ENCODE measurements at regions not wholly inside any gene's neighbourhood (a gene's known extent, or its start where the extent isn't known, plus 50 kb on each side); places are given as distances from the start of the nearest gene placed in this dataset.

DNA sequence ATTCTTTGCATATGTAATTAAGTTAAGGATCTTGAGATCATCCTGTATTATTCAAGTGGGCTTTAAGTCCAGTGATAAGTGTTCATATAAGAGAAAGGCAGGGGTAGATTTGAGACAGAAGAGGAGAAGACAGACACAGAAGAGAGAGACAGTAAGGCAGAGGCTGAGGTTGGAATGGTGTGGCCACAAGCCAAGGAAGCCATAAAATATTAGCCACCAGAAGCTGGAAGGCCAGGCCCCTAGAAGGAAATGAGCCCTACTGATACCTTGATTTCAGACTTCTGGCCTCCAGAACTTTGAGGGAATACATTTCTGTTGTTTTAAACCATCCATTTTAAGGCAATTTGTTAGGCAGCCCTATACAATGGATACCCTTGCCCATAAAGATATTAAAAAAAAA, 66.9 kb upstream of the DLX2 start:
- no peak for DNase-seq (ENCODE audit: low read depth in 2 of 2)
- TF ChIP-seq, protein P1, sequence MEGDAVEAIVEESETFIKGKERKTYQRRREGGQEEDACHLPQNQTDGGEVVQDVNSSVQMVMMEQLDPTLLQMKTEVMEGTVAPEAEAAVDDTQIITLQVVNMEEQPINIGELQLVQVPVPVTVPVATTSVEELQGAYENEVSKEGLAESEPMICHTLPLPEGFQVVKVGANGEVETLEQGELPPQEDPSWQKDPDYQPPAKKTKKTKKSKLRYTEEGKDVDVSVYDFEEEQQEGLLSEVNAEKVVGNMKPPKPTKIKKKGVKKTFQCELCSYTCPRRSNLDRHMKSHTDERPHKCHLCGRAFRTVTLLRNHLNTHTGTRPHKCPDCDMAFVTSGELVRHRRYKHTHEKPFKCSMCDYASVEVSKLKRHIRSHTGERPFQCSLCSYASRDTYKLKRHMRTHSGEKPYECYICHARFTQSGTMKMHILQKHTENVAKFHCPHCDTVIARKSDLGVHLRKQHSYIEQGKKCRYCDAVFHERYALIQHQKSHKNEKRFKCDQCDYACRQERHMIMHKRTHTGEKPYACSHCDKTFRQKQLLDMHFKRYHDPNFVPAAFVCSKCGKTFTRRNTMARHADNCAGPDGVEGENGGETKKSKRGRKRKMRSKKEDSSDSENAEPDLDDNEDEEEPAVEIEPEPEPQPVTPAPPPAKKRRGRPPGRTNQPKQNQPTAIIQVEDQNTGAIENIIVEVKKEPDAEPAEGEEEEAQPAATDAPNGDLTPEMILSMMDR (IDR thresholded peaks at IDR 0.05; ENCODE audit: low read depth, low read length): no peak
- no peak overlapping the region for H3K4me3 ChIP-seq (replicated peaks in 1 of 2; ENCODE audit: low read depth in 2 of 2, low read length in 2 of 2)

DNA sequence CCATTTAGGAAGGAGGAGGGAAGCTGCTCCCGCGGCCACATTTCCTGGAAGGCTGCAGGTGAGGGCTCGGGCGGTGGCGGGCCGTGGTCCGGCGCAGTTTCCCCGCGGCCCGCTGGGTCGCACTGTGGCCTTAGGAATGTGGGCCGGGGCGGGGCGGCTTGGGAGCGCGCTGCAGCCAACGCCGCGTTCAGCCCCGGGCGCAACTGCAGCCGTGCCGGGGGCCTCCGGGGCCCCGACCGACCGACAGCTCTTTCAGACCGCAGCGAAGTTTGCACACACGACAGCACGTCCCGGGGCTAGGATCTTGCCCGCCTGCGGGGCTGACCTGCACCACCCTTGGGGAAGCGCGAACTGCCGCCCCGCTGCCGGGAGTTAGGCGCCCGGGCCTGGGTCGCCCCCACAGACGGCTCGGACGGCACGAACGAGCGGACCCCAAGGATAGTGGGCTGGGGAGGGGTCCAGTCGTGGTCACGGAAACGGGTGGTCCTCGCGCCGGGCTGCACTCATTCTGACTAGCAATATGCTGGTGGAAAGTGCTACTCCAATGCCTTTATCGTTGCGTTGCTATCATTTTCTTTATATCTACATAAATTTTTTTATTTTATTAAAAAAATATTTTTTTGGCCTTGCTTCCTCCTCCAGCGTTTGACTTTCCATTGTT, 69.9 kb upstream of the DLX2 start:
- DNase-seq (ENCODE audit: low read depth in 2 of 2): peak; percentile 36 to 58
- H3K4me3 ChIP-seq (replicated peaks in 1 of 2; ENCODE audit: low read depth in 2 of 2, low read length in 2 of 2): peak overlapping the region; percentile 55 to 59
- TF ChIP-seq, protein P1 (IDR thresholded peaks at IDR 0.05; ENCODE audit: low read depth, low read length): peak; percentile 65

DNA sequence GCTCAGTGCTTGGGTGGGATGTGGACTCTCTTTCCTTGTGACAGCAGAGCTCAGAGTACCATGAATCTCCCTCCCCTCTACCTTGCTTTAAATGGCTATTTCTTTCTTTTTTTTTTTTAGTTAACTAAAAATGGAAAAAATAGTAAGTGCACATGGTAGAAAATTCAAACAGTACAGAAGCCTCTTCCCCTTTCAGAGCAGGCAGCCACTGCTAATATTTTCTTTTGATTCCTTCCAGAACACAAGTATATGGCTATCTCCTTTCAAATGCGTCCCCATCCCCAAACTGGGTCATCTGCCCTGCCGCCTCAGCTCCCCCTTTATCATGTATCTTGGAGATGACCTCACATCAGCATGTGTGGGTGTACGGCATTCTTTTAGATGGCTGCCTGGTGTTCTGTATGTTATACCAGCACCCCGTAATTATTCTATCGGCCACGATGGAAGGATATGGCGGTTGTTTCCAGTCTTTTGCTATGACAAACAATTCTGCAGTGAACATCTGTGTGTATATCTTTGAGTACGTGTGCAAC, 70.5 kb upstream of the DLX2 start:
- no peak overlapping the region for H3K4me3 ChIP-seq (replicated peaks in 1 of 2; ENCODE audit: low read depth in 2 of 2, low read length in 2 of 2)
- DNase-seq (ENCODE audit: low read depth in 2 of 2): no peak
- TF ChIP-seq, protein P1 (IDR thresholded peaks at IDR 0.05; ENCODE audit: low read depth, low read length): no peak

DNA sequence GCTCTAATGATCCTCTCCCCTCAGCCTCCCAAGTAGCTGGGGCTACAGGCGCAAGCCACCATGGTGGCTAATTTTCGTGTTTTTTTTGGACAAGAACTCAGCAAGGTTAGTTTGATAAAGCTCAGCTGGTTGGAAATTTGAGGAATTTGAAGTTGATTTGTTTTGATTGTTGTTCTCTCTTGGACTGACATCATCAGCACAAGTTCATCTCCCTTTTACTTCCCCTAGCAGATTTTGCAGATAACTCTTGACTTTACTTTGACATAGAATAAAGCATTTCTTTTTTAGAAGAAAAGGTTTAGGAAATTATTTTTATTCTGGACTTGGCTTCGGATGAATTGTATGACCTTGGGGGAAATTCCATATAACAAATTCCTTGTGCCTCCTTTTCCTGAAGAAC, 74.9 kb upstream of the DLX2 start:
- DNase-seq (ENCODE audit: low read depth in 2 of 2): no peak
- no peak overlapping the region for H3K4me3 ChIP-seq (replicated peaks in 1 of 2; ENCODE audit: low read depth in 2 of 2, low read length in 2 of 2)
- TF ChIP-seq, protein P1 (IDR thresholded peaks at IDR 0.05; ENCODE audit: low read depth, low read length): no peak

DNA sequence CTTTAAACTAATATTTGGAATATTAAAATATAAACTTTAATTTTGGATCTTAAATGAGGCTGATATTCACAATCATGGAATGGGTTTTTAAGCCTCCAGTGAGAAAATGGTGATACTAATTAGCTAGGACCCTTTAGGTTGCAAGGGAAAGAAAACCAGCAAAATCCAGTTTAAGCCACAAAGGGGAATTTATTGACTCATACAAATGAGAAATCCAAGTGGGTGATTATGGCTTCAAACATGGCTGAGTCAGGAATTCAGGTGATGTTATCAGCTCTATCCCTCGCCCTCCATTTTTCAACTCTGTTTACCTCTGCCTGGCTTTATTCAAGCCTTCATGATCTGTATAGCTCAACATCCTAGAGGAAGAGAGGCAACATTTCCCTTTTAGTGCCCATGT, 75.3 kb upstream of the DLX2 start:
- no peak overlapping the region for H3K4me3 ChIP-seq (replicated peaks in 1 of 2; ENCODE audit: low read depth in 2 of 2, low read length in 2 of 2)
- peak in 1 of 2 donors; percentile 19 for DNase-seq (ENCODE audit: low read depth in 2 of 2)
- TF ChIP-seq, protein P1 (IDR thresholded peaks at IDR 0.05; ENCODE audit: low read depth, low read length): no peak

DNA sequence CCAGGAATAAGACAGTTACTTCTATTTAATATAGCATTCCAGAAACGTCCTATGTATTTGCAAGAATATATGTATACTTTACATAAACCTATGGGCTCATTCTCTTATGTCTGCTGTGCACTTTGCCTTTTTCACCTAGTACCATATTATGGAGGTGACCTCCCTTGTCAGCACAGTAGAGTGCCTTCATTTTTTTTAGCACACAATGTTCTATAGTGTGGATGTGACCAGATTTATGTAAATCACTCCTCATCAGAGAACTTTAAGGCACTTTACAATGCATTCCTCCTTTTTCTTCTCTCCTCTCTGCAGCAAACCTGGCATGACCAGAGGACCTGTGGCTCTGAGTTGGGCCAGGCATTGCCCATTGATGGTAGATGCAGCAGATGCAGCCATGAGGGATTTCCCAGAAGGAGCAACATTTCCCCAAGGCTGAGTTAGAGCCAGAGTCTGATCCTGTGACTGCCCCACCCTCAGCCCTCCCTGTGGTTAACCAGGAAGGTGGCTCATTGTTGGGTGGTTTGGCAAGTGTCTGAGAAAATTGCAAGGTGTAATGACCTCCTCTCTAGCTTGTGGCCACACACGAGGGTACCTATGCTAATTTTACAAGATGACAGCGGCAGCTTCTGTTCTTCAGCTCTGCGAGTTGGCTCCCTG, 76.5 kb upstream of the DLX2 start:
- no peak overlapping the region for H3K4me3 ChIP-seq (replicated peaks in 1 of 2; ENCODE audit: low read depth in 2 of 2, low read length in 2 of 2)
- no peak for DNase-seq (ENCODE audit: low read depth in 2 of 2)
- TF ChIP-seq, protein P1 (IDR thresholded peaks at IDR 0.05; ENCODE audit: low read depth, low read length): no peak
